HG02763 (cell line): ENCODE measurements at regions not wholly inside any gene's neighbourhood (a gene's known extent, or its start where the extent isn't known, plus 50 kb on each side); places are given as distances from the start of the nearest gene placed in this dataset.
"Not testable (repeated sequence)": the region's sequence is repeated elsewhere in the genome, so short reads cannot be mapped to it uniquely, and the experiment has no call there.

Experiments used
- ATAC-seq: cut with Tn5 transposase; IDR thresholded peaks from one replicate; pipeline ENCODE4 v1.9.1; 2021; ENCODE audit warnings: mild to moderate bottlenecking, moderate library complexity; ENCODE audit not compliant: unreplicated experiment

- ATAC-seq, result no peak
Measured at GRCh38 chr7:155227788-155228458, 69.8 kb upstream of the INSIG1 start.

GRCh38 chr7:155228459-155228845 is 69.2 kb upstream of the INSIG1 start:
- ATAC-seq, result no peak

GRCh38 chr7:155228894-155229293 is 68.8 kb upstream of the INSIG1 start:
- ATAC-seq, result no peak

GRCh38 chr7:155229548-155230168 is 68.0 kb upstream of the INSIG1 start:
- no peak for ATAC-seq

GRCh38 chr7:155230169-155230593 is 67.5 kb upstream of the INSIG1 start:
- no peak for ATAC-seq

GRCh38 chr7:155231241-155231800 is 66.4 kb upstream of the INSIG1 start:
- no peak for ATAC-seq

DNA sequence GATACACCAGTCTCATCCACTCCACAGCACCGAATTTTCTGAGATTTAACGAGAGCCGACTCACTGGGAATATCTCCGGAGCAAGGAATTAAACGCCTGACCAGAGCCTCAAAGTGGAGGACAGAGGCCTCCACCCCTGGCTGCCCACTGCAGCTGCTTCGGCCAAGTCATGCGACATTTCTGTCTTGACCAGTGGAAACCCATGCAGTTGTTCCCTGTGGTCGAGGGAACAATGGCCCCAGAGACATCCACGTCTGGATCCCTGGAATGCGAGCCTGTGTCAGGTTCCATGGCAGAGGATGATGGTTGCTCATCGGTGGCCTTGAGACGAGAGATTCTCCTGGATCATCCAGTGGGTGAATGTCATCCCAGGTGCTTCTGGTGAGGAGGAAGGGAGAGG is 65.7 kb upstream of the INSIG1 start:
- ATAC-seq, result no peak

DNA sequence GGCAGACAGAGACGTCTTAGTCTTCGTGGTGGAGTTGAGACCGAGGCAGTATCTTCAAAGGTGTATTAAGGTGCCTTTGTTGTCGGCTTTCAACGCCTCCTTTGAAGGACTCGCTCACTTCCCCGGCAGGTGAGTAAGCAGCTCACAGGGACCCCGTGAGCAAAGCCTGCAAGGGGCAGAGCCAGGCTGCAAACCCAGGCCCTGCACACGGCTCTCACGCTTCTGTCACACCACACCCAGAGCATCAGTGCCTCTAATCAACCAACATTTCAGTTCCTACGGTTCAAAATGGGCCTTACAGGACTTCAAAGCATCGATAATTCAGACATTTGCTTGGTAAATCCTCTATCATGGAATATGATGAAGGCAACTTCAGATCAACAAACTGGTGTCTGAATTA is 64.8 kb upstream of the INSIG1 start:
- no peak for ATAC-seq

DNA sequence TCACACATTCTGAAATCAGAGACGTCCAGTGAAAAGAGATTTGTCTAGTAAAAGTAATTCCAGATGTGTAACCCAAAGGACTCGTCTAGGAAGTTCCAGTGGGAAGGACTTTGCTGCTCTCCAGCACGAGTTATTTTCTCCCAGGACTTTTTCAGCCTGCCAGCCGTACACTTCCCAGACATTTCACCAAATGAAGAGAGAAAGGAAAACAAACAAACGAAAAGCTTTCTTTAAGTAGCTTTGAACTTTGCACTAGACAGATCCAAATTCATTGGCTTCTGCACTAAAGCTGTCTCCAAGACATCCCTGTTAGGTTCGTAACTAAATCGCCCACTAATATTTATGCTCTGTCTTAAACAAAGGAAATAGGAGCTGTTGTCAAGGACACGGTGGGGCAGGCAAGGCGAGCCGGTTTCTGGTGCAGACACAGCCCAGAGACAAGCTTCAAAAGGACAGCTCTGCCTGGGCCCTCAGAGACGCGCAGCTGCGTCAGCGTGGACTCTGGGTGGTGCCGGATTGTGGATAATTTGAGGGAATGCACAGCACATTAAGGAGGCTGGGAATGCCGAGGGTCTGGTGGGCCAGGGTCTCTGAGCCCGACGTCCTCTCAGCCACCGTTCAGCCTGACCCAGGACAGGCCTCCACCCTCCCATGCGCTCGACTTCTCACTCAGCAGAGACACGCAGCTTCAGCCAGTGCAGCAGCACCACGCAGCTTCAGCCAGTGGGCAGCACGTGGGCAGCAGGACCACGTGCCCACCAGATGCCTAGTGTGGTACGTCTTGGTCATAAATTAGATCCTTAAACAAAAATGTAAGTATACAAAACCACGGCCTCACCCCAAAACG is 64.1 kb upstream of the INSIG1 start:
- ATAC-seq, result no peak

- no peak for ATAC-seq
Measured at GRCh38 chr7:155234158-155234492, 63.6 kb upstream of the INSIG1 start.

GRCh38 chr7:155234950-155235789 is 62.5 kb upstream of the INSIG1 start:
- no peak for ATAC-seq

DNA sequence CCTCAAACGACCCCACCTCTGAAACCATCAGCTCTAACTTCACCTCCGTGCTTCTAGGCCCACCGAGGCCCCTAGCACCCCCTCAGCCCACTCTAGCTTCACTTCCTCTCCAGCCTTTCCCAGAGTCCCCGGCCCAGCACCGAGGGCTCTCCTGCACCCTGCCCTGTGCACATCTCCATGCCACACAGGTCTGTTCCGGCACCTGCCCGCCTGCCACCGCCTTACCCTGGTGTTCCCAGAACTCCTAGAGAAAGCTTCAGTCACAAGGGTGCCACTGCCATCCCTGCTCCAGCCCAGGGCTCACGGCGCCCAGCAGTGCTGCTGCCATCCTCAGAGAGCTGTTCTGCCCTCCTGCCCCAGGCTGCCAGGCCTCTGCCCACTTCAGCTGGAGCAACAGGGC is 61.3 kb upstream of the INSIG1 start:
- no peak for ATAC-seq

DNA sequence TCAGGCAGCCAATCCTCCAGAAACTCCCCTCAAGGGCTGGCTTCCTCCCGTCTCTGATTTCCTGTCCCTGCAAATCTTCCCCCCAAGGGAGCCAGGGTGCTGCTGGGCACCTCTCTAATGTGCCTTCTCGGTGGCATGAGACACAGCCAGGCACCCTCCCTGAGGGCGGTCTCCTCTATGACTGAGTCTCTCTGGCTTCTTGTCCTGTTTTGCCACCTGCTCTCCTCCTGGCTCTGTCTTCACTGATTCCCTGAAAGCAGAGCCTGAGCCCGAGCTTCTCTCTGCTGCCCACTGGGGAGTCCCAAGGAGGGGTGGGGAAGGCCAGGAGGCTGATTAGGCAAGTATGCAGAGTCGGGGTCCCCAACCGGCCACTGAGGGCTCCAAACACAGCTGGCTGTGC is 60.4 kb upstream of the INSIG1 start:
- no peak for ATAC-seq

DNA sequence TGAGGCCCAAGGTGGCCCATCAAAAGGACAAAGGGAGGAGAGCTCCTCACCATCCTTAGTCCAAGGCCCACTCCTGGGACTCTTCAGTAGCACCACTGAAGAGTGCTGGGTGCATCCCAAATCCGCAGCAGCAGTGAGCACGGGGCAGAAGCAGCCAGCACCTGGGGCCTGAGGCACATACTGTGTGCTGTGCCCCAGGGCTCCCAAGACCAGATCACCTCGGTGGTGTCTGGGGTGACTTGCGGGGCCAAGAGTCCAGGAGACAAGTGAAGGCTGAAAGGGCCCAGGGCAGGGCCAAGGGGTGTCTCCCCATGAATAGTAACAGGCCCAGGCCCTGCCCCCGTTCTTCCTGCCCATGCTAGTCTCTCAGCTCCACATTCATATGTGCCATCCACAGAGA is 59.9 kb upstream of the INSIG1 start:
- ATAC-seq, result no peak

- not testable (repeated sequence) for ATAC-seq
Measured at GRCh38 chr7:155239431-155240087, 58.1 kb upstream of the INSIG1 start.

DNA sequence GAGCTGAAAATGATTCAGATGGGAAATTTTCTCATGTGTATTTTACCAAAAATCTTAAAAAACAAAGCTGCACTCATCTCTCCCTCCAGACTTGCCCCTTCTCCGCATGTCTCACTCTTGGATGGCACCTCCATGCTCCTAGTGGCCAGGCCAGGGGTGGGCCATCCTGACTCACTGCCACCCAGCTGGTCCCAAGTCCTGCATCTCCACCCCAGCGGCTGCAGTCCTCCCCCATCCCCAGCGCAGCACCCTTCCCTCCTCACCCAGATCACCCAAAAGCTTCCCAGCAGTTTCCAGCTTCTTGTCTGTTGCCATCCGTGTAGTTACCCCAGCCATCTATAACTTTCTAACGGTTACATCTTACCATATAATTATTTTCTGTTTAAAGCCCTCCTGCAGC is 53.0 kb upstream of the INSIG1 start:
- ATAC-seq, result no peak

DNA sequence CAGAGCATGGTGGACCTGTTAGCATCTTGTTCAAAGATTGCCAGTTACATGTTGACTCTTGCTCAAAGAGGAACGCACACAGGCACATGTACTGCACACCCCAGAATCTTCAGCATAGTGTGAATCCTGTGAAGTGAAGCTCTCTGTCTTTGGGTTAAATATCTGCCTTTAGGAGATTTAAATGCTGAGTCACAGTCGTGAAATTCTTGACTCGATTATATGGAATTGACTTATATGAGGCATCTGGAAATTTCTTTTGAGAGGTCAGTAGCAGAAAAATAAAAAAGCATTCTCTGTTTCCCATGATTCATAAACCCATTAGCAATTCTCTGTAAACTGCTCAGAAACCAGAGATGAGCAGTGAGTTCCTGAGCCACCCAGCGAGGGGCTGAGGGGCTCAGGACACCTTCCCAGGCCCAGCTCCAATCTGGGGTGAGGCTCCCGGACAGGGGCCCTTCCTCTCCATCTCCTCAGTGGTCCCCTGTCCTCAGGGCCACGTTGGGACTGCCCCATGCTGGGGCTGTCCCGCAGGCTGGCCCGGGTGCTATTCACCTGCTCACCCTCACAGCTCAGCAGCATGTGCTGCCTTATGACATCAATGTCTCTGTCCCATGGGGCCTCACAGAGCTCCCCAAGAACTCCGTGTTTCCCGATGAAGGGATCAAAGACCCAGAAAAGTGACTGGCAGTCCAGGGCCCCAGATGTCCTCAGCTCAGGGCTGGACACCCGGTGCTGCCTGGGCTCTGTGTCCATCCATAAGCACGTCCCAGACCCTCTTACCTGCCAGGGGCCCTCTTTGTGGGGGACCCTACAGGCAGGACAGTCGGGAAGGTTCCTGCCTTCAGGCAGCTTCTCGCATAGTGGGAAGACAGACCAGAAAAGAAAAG is 50.0 kb upstream of the INSIG1 start:
- no peak for ATAC-seq
